K562 (cell line): ENCODE measurements at regions not wholly inside any gene's neighbourhood (a gene's known extent, or its start where the extent isn't known, plus 50 kb on each side); places are given as distances from the start of the nearest gene placed in this dataset.

Experiments
- ATAC-seq: fragments of 200-7000 bp; cut with Tn5 transposase; 3 replicates; pipeline ENCODE4 v1.9.1; 2020; ENCODE audit warnings: moderate library complexity
- BruUV-seq: library from RNA; stranded (reverse); fragments of 400-500 nt; replicated peaks from 2 replicates; lab custom pipeline; 2021; lab: Mats Ljungman, UMichigan
- CTCF ChIA-PET: fragments of 300-600 bp; formaldehyde crosslinking; extraction: SDS; loops from one replicate; lab custom pipeline; 2021; ENCODE audit warnings: low intra/inter-chr PET ratio; lab: Yijun Ruan, JAX
- POLR2A ChIA-PET: fragments of 300-600, 350-650 bp; sonication (Branson Sonifier 250); formaldehyde crosslinking; extraction: SDS; loops from one replicate; lab custom pipeline; 2021; ENCODE audit warnings: antibody characterized with exemption, inconsistent platforms; lab: Yijun Ruan, JAX
- DNase-seq, 4 experiments: peaks; one replicate each; pipeline versions ENCODE4 v3.0.0 to v3.0.0-alpha.2; 2011 to 2018; ENCODE audit warnings: low spot score in 3 of 4, mixed read lengths in 3 of 4; ENCODE audit errors: extremely low read depth in 1 of 4
- FAIRE-seq: peaks from 2 replicates; lab custom pipeline; 2011; peaks lifted over from hg19 to GRCh38; lab: Jason Lieb, UNC
- H2AFZ ChIP-seq: 2 replicates; pipeline ENCODE4 v1.6.0; 2011; ENCODE audit warnings: low read depth, low read length, control low read depth, inconsistent platforms
- H3K27ac ChIP-seq: fragments of 200-600 bp; 3 replicates; pipeline ENCODE4 v1.8.0; 2011; ENCODE audit warnings: low read depth, mild to moderate bottlenecking, control low read depth, inconsistent platforms, low read length, moderate library complexity, mixed read lengths; ENCODE audit errors: extremely low read depth
- H3K27me3 ChIP-seq, 2 experiments: fragments of 300-600 bp in 1 of 2; 2 replicates in 1 of 2; 3 replicates in 1 of 2; pipeline versions ENCODE4 v1.6.0 to v1.8.0; 2011; ENCODE audit warnings: inconsistent platforms in 2 of 2, low read length in 2 of 2, mild to moderate bottlenecking in 1 of 2, mixed read lengths in 1 of 2, moderate library complexity in 1 of 2; ENCODE audit not compliant: control insufficient read depth in 2 of 2, insufficient read depth in 2 of 2
- H3K36me3 ChIP-seq: fragments of 300-600 bp; 3 replicates; pipeline ENCODE4 v1.8.0; 2011; ENCODE audit warnings: mild to moderate bottlenecking, low read length, inconsistent platforms; ENCODE audit not compliant: control insufficient read depth, insufficient read depth
- H3K4me1 ChIP-seq, 2 experiments: fragments of 200-600 bp in 1 of 2; replicated peaks in 1 of 2; 2 replicates in 1 of 2; 3 replicates in 1 of 2; pipeline versions ENCODE4 v1.5.1 to v1.8.0; 2011; ENCODE audit warnings: inconsistent platforms in 2 of 2, low read length in 2 of 2, mild to moderate bottlenecking in 1 of 2, mixed read lengths in 1 of 2, moderate library complexity in 1 of 2; ENCODE audit not compliant: control insufficient read depth in 2 of 2, insufficient read depth in 2 of 2
- H3K4me2 ChIP-seq: 2 replicates; pipeline ENCODE4 v1.6.1; 2011; ENCODE audit warnings: low read length, control low read depth, inconsistent platforms, mixed read lengths; ENCODE audit not compliant: insufficient read depth
- H3K4me3 ChIP-seq: fragments of 200-600 bp; sonication (generic), shearing (Covaris generic); 2 replicates; pipeline ENCODE4 v1.5.1; 2016; ENCODE audit warnings: control low read depth, inconsistent platforms
- H3K79me2 ChIP-seq: fragments of 200-600 bp; 3 replicates; pipeline ENCODE4 v1.8.0; 2011; ENCODE audit warnings: low read length, inconsistent platforms; ENCODE audit not compliant: control insufficient read depth, insufficient read depth
- H3K9ac ChIP-seq, 2 experiments: 2 replicates each; pipeline versions ENCODE4 v1.6.0 to v1.6.1; 2011; ENCODE audit warnings: low read depth in 2 of 2, low read length in 2 of 2, control low read depth in 1 of 2, inconsistent platforms in 1 of 2, mild to moderate bottlenecking in 1 of 2, mixed read lengths in 1 of 2; ENCODE audit not compliant: insufficient read depth in 1 of 2
- H3K9me1 ChIP-seq: one replicate; pipeline ENCODE4 v1.6.0; 2011; ENCODE audit warnings: inconsistent platforms, mild to moderate bottlenecking, low read length, moderate library complexity; ENCODE audit not compliant: control insufficient read depth, insufficient read depth
- H3K9me3 ChIP-seq: replicated peaks from 2 replicates; pipeline ENCODE4 v1.5.1; 2011; ENCODE audit warnings: low read depth, low read length, inconsistent platforms; ENCODE audit not compliant: control insufficient read depth, insufficient read depth
- H4K20me1 ChIP-seq: replicated peaks from 2 replicates; pipeline ENCODE4 v1.6.1; 2011; ENCODE audit warnings: low read length, inconsistent platforms, mixed read lengths; ENCODE audit not compliant: control insufficient read depth, insufficient read depth
- ELF1 ChIP-seq: fragments of 200-800 bp; sonication (Bioruptor generic); IDR thresholded peaks from 2 replicates; pipeline ENCODE4 v1.6.1; 2016; ENCODE audit warnings: missing genetic modification characterization, missing compliant biosample characterization
- HDAC3 ChIP-seq: fragments of 450-650 bp; IDR thresholded peaks from 2 replicates; pipeline ENCODE4 v1.6.1; 2018; ENCODE audit warnings: borderline replicate concordance, mild to moderate bottlenecking, moderate library complexity; ENCODE audit not compliant: partially characterized antibody
- RBM34 ChIP-seq: fragments of 200-400 bp; formaldehyde crosslinking; IDR thresholded peaks from 2 replicates; pipeline ENCODE4 v1.6.1; 2018; ENCODE audit warnings: low read length, borderline replicate concordance; ENCODE audit not compliant: insufficient read depth
- SP1 ChIP-seq: sonication (generic); formaldehyde crosslinking; IDR thresholded peaks from 2 replicates; pipeline ENCODE4 v1.8.1; 2022; ENCODE audit warnings: mild to moderate bottlenecking, missing genetic modification reagents
- SRF ChIP-seq, 2 experiments: fragments of 250-450, 450-650 bp in 1 of 2; sonication (Bioruptor Pico) in 1 of 2; sonication (generic) in 1 of 2; formaldehyde crosslinking; IDR thresholded peaks; 2 replicates each; pipeline versions ENCODE4 v1.5.0 to v1.5.1; 2020 to 2022; ENCODE audit warnings: mild to moderate bottlenecking in 1 of 2, missing genetic modification reagents in 1 of 2
- XRCC5 ChIP-seq: fragments of 200-400 bp; formaldehyde crosslinking; IDR thresholded peaks from 2 replicates; pipeline ENCODE4 v1.6.1; 2017; ENCODE audit warnings: low read depth, mild to moderate bottlenecking, low read length
- ZBTB8A ChIP-seq: fragments of 450-650 bp; IDR thresholded peaks from 2 replicates; pipeline ENCODE4 v1.6.1; 2018; ENCODE audit warnings: mild to moderate bottlenecking, moderate library complexity; ENCODE audit not compliant: partially characterized antibody
- ZNF277 ChIP-seq: fragments of 250-450 bp; sonication (Bioruptor Pico); IDR thresholded peaks from 2 replicates; pipeline ENCODE4 v1.8.0; 2022; ENCODE audit warnings: inconsistent platforms, mild to moderate bottlenecking, moderate library complexity, borderline replicate concordance
- ZNF316 ChIP-seq: fragments of 450-650 bp; IDR thresholded peaks from 2 replicates; pipeline ENCODE4 v1.6.1; 2016
- WGBS: fragments of 100-300 bp; shearing (Covaris generic); methylation state at CpG from one replicate; pipeline ENCODE4 v1.1.6; 2016; ENCODE audit warnings: low coverage, mixed read lengths; ENCODE audit not compliant: insufficient coverage; ENCODE audit errors: missing lambda C conversion rate; 5-methylcytosine and 5-hydroxymethylcytosine counted together
- in situ Hi-C: fragments of 300-500 bp; cut with MboI; formaldehyde crosslinking; loops from 4 replicates; pipeline ENCODE4 v1.15.0; 2018; ENCODE audit warnings: inconsistent platforms, mixed read lengths
- intact Hi-C: fragments of 100-400 bp; cut with micrococcal nuclease; formaldehyde crosslinking; loops from 2 replicates; pipeline ENCODE4 v1.14.2; 2022
- TF ChIP-seq, protein P1 (sequence below), 2 experiments: fragments of 200-800 bp in 1 of 2; sonication (Bioruptor generic) in 1 of 2; sonication (generic) in 1 of 2; formaldehyde crosslinking in 1 of 2; IDR thresholded peaks in 1 of 2; conservative IDR thresholded peaks in 1 of 2; 2 replicates each; pipeline versions ENCODE4 v1.5.0 to v1.6.1; 2016 to 2020; ENCODE audit warnings: missing compliant biosample characterization in 1 of 2, missing genetic modification characterization in 1 of 2, missing genetic modification reagents in 1 of 2

DNA sequence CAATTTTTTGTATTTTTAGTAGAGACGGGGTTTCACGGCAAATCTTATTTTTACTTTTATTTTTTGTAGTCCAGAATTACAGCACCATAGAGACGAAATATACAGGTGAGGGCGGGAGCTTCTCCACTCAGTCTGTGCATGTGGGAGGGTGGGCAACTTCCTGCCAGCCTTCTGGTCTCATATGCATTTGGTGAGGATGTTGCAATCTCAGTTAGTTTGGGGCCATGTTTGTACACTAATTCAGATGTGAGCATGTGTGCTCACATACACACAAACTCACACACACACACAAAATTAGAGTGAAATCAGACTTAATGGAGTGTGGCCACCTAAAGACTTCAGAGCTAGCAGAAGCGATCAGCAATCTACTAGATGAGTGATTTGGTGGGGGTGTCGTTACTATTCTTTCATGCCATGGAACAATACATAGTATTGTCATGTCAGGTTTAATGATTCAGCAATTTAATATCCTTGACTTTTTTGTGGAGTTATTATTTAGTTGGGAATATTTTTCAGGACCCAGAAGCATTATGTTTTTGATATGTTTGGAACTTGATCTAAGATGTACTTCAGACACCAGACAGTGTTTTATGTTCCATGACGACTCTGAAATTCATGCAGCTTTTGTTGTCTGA lies 78.0 kb upstream of the BMP2 start:
- H3K4me3 ChIP-seq = no peak overlapping the region
- POLR2A ChIA-PET = no interaction called here
- TF ChIP-seq RBM34 (no peak), ZNF316 (peak; percentile 37; the same call in 1 of the 2 replicates)
- TF ChIP-seq, all 486 proteins: peak for 1
- Histone ChIP-seq H4K20me1 (no peaks in the 10 kb centered on the region), H3K4me2 (no peak overlapping the region), H3K27ac (no peak overlapping the region), H3K79me2 (no peaks in the 10 kb centered on the region), H3K27me3 (no peaks in the 10 kb centered on the region), H3K9me1 (no peaks in the 10 kb centered on the region), H2AFZ (no peak overlapping the region), H3K36me3 (no peaks in the 10 kb centered on the region), H3K9me3 (no peaks in the 10 kb centered on the region), H3K9ac (no peak overlapping the region), H3K4me1 (no peaks in the 10 kb centered on the region)
- intact Hi-C loops = no loop called here
- BruUV-seq = no TSS peak
- no peak for DNase-seq
- no peak for ATAC-seq
- CTCF ChIA-PET = no interaction called here
- in situ Hi-C loops = no loop called here
- WGBS = 0% methylated on average over 7 of the region's 7 CpGs
- no peak for FAIRE-seq

DNA sequence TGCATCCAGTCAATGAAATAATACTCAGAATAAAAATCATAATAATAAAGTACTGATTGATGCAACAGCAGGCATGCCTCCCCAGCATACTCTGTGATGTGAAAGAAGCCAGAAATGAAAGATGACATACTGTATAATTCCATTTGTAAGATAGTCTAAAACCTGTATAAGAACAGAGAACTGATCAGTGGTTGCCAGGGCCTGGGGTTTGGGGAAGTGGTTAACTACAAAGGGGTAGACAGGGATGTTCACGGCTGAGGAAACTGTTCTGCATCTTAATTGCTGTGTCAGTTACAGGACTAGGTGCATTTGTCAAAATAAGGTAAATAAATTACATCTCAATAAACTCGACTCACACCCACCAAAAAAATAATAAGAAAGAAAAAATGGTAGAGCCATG lies 81.3 kb upstream of the BMP2 start:
- Histone ChIP-seq H4K20me1 (no peaks in the 10 kb centered on the region), H2AFZ (no peak overlapping the region), H3K4me2 (no peak overlapping the region), H3K79me2 (no peaks in the 10 kb centered on the region), H3K9ac (no peak overlapping the region), H3K36me3 (no peaks in the 10 kb centered on the region), H3K27me3 (no peaks in the 10 kb centered on the region), H3K9me3 (no peaks in the 10 kb centered on the region), H3K4me3 (no peak overlapping the region), H3K27ac (no peak overlapping the region), H3K4me1 (no peaks in the 10 kb centered on the region), H3K9me1 (no peaks in the 10 kb centered on the region)
- FAIRE-seq (no peak), DNase-seq (no peak), ATAC-seq (no peak)
- BruUV-seq = no TSS peak
- CTCF ChIA-PET = no interaction called here
- POLR2A ChIA-PET = no interaction called here
- in situ Hi-C loops = no loop called here
- intact Hi-C loops = no loop called here
- 0% methylated on average over 2 of the region's 2 CpGs for WGBS
- TF ChIP-seq, protein P1, sequence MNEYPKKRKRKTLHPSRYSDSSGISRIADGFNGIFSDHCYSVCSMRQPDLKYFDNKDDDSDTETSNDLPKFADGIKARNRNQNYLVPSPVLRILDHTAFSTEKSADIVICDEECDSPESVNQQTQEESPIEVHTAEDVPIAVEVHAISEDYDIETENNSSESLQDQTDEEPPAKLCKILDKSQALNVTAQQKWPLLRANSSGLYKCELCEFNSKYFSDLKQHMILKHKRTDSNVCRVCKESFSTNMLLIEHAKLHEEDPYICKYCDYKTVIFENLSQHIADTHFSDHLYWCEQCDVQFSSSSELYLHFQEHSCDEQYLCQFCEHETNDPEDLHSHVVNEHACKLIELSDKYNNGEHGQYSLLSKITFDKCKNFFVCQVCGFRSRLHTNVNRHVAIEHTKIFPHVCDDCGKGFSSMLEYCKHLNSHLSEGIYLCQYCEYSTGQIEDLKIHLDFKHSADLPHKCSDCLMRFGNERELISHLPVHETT (CRISPR knock-in tag; conservative IDR thresholded peaks at IDR 0.05 in 1 of 2, IDR thresholded peaks at IDR 0.05 in 1 of 2) = no peak
- TF ChIP-seq HDAC3 (no peak), ZBTB8A (no peak), SRF (CRISPR knock-in tag; IDR thresholded peaks at IDR 0.05) (no peak), SP1 (CRISPR knock-in tag) (no peak), XRCC5 (no peak), ELF1 (tag) (no peak), ZNF277 (CRISPR knock-in tag) (no peak)
